Trophoblast cell (in vitro differentiated cells and primary cell): ENCODE measurements at regions not wholly inside any gene's neighbourhood (a gene's known extent, or its start where the extent isn't known, plus 50 kb on each side); places are given as distances from the start of the nearest gene placed in this dataset.

Experiments used
- DNase-seq, 2 donors: peaks; one replicate each; pipeline ENCODE4 v3.0.0-alpha.2; 2016
- H2AFZ ChIP-seq: 2 replicates; pipeline ENCODE4 v1.6.1; 2013; ENCODE audit warnings: low read length, moderate library complexity, mild to moderate bottlenecking; ENCODE audit not compliant: insufficient read depth, poor library complexity
- H2AK5ac ChIP-seq: 2 replicates; pipeline ENCODE4 v1.6.1; 2013; ENCODE audit warnings: mild to moderate bottlenecking, low read length
- H2BK120ac ChIP-seq: 2 replicates; pipeline ENCODE4 v1.6.1; 2013; ENCODE audit warnings: low read length, mild to moderate bottlenecking, moderate library complexity; ENCODE audit not compliant: insufficient read depth, poor library complexity
- H2BK12ac ChIP-seq: 2 replicates; pipeline ENCODE4 v1.6.1; 2013; ENCODE audit warnings: mild to moderate bottlenecking, low read length, moderate library complexity
- H2BK5ac ChIP-seq: 2 replicates; pipeline ENCODE4 v1.6.1; 2013; ENCODE audit warnings: low read length, low read depth, moderate library complexity, mild to moderate bottlenecking; ENCODE audit not compliant: poor library complexity
- H3K14ac ChIP-seq: 2 replicates; pipeline ENCODE4 v1.6.1; 2013; ENCODE audit warnings: mild to moderate bottlenecking, low read length
- H3K18ac ChIP-seq: 2 replicates; pipeline ENCODE4 v1.6.1; 2013; ENCODE audit warnings: mild to moderate bottlenecking, low read length
- H3K23ac ChIP-seq: 2 replicates; pipeline ENCODE4 v1.6.1; 2013; ENCODE audit warnings: low read length
- H3K27ac ChIP-seq: 2 replicates; pipeline ENCODE4 v1.5.1; 2013; ENCODE audit warnings: low read depth, mild to moderate bottlenecking, inconsistent platforms, low read length, moderate library complexity
- H3K27me3 ChIP-seq: 2 replicates; pipeline ENCODE4 v1.6.1; 2013; ENCODE audit warnings: inconsistent platforms, mild to moderate bottlenecking, low read length, moderate library complexity; ENCODE audit not compliant: insufficient read depth
- H3K36me3 ChIP-seq, 2 experiments: 1 replicate in 1 of 2; 2 replicates in 1 of 2; pipeline ENCODE4 v1.6.1; 2013; ENCODE audit warnings: low read length in 2 of 2, mild to moderate bottlenecking in 2 of 2, moderate library complexity in 1 of 2; ENCODE audit not compliant: insufficient read depth in 2 of 2, control insufficient read depth in 1 of 2
- H3K4ac ChIP-seq: 2 replicates; pipeline ENCODE4 v1.6.1; 2013; ENCODE audit warnings: low read depth, mild to moderate bottlenecking, low read length, moderate library complexity
- H3K4me1 ChIP-seq, 2 experiments: 1 replicate in 1 of 2; 2 replicates in 1 of 2; pipeline ENCODE4 v1.6.1; 2013; ENCODE audit warnings: low read length in 2 of 2, mild to moderate bottlenecking in 2 of 2, moderate library complexity in 1 of 2; ENCODE audit not compliant: insufficient read depth in 2 of 2, control insufficient read depth in 1 of 2
- H3K4me2 ChIP-seq: 2 replicates; pipeline ENCODE4 v1.6.1; 2013; ENCODE audit warnings: inconsistent platforms, mild to moderate bottlenecking, low read length, moderate library complexity
- H3K4me3 ChIP-seq: 2 replicates; pipeline ENCODE4 v1.5.1; 2013; ENCODE audit warnings: mild to moderate bottlenecking, low read depth, low read length, inconsistent platforms
- H3K79me1 ChIP-seq: one replicate; pipeline ENCODE4 v1.6.1; 2013; ENCODE audit warnings: low read length
- H3K79me2 ChIP-seq: 2 replicates; pipeline ENCODE4 v1.6.1; 2013; ENCODE audit warnings: low read length, mild to moderate bottlenecking; ENCODE audit not compliant: control insufficient read depth, insufficient read depth, poor library complexity
- H3K9ac ChIP-seq: 2 replicates; pipeline ENCODE4 v1.6.1; 2013; ENCODE audit warnings: mild to moderate bottlenecking, low read length
- H3K9me3 ChIP-seq: 2 replicates; pipeline ENCODE4 v1.6.1; 2013; ENCODE audit warnings: low read depth, mild to moderate bottlenecking, control low read depth, inconsistent platforms, low read length; ENCODE audit not compliant: insufficient read depth
- H4K12ac ChIP-seq: 2 replicates; pipeline ENCODE4 v1.6.1; 2013; ENCODE audit warnings: low read depth, mild to moderate bottlenecking, low read length, moderate library complexity
- H4K8ac ChIP-seq: 2 replicates; pipeline ENCODE4 v1.6.1; 2013; ENCODE audit warnings: low read depth, mild to moderate bottlenecking, low read length, moderate library complexity
- H4K91ac ChIP-seq: one replicate; pipeline ENCODE4 v1.6.1; 2013; ENCODE audit warnings: low read depth, mild to moderate bottlenecking, low read length, moderate library complexity
- WGBS: extraction: QIAGEN DNeasy Blood & Tissue Kit; methylation state at CpG from one replicate; pipeline ENCODE4 v1.1.7; 2013; ENCODE audit warnings: missing lambda C conversion rate; ENCODE audit not compliant: insufficient read length, insufficient coverage; ENCODE audit errors: extremely low coverage; 5-methylcytosine and 5-hydroxymethylcytosine counted together

- H3K4me3 ChIP-seq = no peak overlapping the region
- no peak overlapping the region for H3K18ac ChIP-seq
- H2BK120ac ChIP-seq = no peak overlapping the region
- H2BK12ac ChIP-seq = no peak overlapping the region
- H2BK5ac ChIP-seq = no peak overlapping the region
- H4K8ac ChIP-seq = no peak overlapping the region
- H3K9me3 ChIP-seq = no peaks in the 10 kb centered on the region
- no peak for DNase-seq
- no peak overlapping the region for H3K9ac ChIP-seq
- no CpG with 5 or more reads among the region's 1 CpG for WGBS
- H4K91ac ChIP-seq = no peak overlapping the region
- no peaks in the 10 kb centered on the region for H3K36me3 ChIP-seq
- no peak overlapping the region for H4K12ac ChIP-seq
- no peak overlapping the region for H2AFZ ChIP-seq
- H3K27me3 ChIP-seq = no peaks in the 10 kb centered on the region
- H3K23ac ChIP-seq = no peak overlapping the region
- no peak overlapping the region for H3K14ac ChIP-seq
- H3K4me2 ChIP-seq = no peak overlapping the region
- no peak overlapping the region for H3K27ac ChIP-seq
- no peaks in the 10 kb centered on the region for H3K79me2 ChIP-seq
- H3K4ac ChIP-seq = no peak overlapping the region
- no peak overlapping the region for H2AK5ac ChIP-seq
- no peaks in the 10 kb centered on the region for H3K79me1 ChIP-seq
- no peaks in the 10 kb centered on the region for H3K4me1 ChIP-seq
Measured at GRCh38 chr1:101476541-101476940, 239.7 kb downstream of the S1PR1 start.

- Histone ChIP-seq H3K36me3 (no peaks in the 10 kb centered on the region), H3K9ac (no peak overlapping the region), H3K79me1 (peaks cover 2% of the 10 kb centered on the region), H3K9me3 (no peaks in the 10 kb centered on the region), H2BK120ac (no peak overlapping the region), H2AFZ (no peak overlapping the region), H3K23ac (no peak overlapping the region), H3K27me3 (no peaks in the 10 kb centered on the region), H3K4me2 (no peak overlapping the region), H2AK5ac (no peak overlapping the region), H2BK12ac (no peak overlapping the region), H4K91ac (no peak overlapping the region), H4K12ac (no peak overlapping the region), H3K4ac (no peak overlapping the region), H2BK5ac (no peak overlapping the region), H3K14ac (no peak overlapping the region), H3K4me1 (peaks cover 2 to 4% of the 10 kb centered on the region in 2 experiments), H4K8ac (no peak overlapping the region), H3K4me3 (no peak overlapping the region), H3K79me2 (no peaks in the 10 kb centered on the region), H3K18ac (no peak overlapping the region), H3K27ac (no peak overlapping the region)
- DNase-seq = no peak
Measured at GRCh38 chr1:101479945-101480344, 243.1 kb downstream of the S1PR1 start.

- H3K4me1 ChIP-seq = peaks cover 2 to 4% of the 10 kb centered on the region in 2 experiments
- H4K8ac ChIP-seq = no peak overlapping the region
- H3K4ac ChIP-seq = no peak overlapping the region
- no peak overlapping the region for H2AFZ ChIP-seq
- no peak overlapping the region for H2BK120ac ChIP-seq
- H3K79me2 ChIP-seq = no peaks in the 10 kb centered on the region
- no CpG with 5 or more reads among the region's 4 CpGs for WGBS
- H3K36me3 ChIP-seq = no peaks in the 10 kb centered on the region
- no peak overlapping the region for H3K4me2 ChIP-seq
- DNase-seq = no peak
- H4K91ac ChIP-seq = no peak overlapping the region
- no peak overlapping the region for H3K4me3 ChIP-seq
- H3K14ac ChIP-seq = no peak overlapping the region
- H3K27me3 ChIP-seq = no peaks in the 10 kb centered on the region
- no peak overlapping the region for H3K9ac ChIP-seq
- no peak overlapping the region for H4K12ac ChIP-seq
- H3K79me1 ChIP-seq = peaks cover 2% of the 10 kb centered on the region
- no peak overlapping the region for H3K18ac ChIP-seq
- H3K9me3 ChIP-seq = no peaks in the 10 kb centered on the region
- no peak overlapping the region for H3K23ac ChIP-seq
- no peak overlapping the region for H2AK5ac ChIP-seq
- H3K27ac ChIP-seq = no peak overlapping the region
- no peak overlapping the region for H2BK5ac ChIP-seq
- no peak overlapping the region for H2BK12ac ChIP-seq
Measured at GRCh38 chr1:101482306-101482705, 245.5 kb downstream of the S1PR1 start.

- no peak overlapping the region for H2BK5ac ChIP-seq
- no peaks in the 10 kb centered on the region for H3K79me2 ChIP-seq
- H3K9me3 ChIP-seq = no peaks in the 10 kb centered on the region
- no peak overlapping the region for H4K12ac ChIP-seq
- no peaks in the 10 kb centered on the region for H3K36me3 ChIP-seq
- no peak overlapping the region for H3K27ac ChIP-seq
- no peak overlapping the region for H4K8ac ChIP-seq
- no peak overlapping the region for H2AFZ ChIP-seq
- H3K4ac ChIP-seq = no peak overlapping the region
- H3K4me1 ChIP-seq = peaks cover 2 to 4% of the 10 kb centered on the region in 2 experiments
- no peak overlapping the region for H2BK120ac ChIP-seq
- H3K4me2 ChIP-seq = no peak overlapping the region
- no peak overlapping the region for H3K9ac ChIP-seq
- no peak for DNase-seq
- no peak overlapping the region for H3K18ac ChIP-seq
- H3K79me1 ChIP-seq = peaks cover 2% of the 10 kb centered on the region
- no CpG with 5 or more reads among the region's 5 CpGs for WGBS
- H2BK12ac ChIP-seq = no peak overlapping the region
- H2AK5ac ChIP-seq = no peak overlapping the region
- no peak overlapping the region for H3K4me3 ChIP-seq
- no peak overlapping the region for H3K23ac ChIP-seq
- no peaks in the 10 kb centered on the region for H3K27me3 ChIP-seq
- H4K91ac ChIP-seq = no peak overlapping the region
- no peak overlapping the region for H3K14ac ChIP-seq
Measured at GRCh38 chr1:101483982-101484688, 247.3 kb downstream of the S1PR1 start.
